HG03139 (cell line): ENCODE measurements at regions not wholly inside any gene's neighbourhood (a gene's known extent, or its start where the extent isn't known, plus 50 kb on each side); places are given as distances from the start of the nearest gene placed in this dataset.

Experiments used
- ATAC-seq: cut with Tn5 transposase; IDR thresholded peaks from one replicate; pipeline ENCODE4 v1.9.1; 2021; ENCODE audit not compliant: unreplicated experiment

DNA sequence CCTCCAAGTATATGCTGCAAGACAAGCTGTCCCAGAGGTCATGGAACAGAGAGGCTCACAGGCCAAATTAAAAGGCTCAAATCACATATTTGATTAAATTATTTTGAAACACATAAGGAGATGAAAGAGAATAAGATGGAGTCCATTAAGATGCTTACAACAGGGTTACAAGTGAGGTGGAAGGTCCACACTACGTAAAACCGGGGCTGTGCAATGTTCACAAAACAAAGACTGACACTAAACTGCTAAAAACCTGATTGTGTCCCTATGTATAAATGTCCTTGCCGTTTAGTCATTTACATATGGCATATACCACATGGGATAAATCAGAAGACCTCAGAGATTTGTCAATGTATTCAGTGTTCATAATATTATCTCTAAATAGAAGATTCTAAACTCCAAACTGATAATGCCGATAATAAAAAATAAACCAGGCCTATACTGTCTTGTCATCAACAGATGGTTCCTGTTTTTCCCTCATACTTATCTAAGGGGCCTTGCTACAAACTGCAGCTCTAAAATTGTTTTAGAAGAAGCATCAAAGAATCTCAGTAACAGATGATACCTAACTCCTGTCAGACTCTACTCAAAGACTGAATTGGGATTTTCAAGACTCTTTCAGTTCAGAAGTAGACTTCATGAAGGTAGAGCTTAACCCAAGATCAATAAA is 51.8 kb upstream of the RIPOR2 start:
- ATAC-seq = no peak

DNA sequence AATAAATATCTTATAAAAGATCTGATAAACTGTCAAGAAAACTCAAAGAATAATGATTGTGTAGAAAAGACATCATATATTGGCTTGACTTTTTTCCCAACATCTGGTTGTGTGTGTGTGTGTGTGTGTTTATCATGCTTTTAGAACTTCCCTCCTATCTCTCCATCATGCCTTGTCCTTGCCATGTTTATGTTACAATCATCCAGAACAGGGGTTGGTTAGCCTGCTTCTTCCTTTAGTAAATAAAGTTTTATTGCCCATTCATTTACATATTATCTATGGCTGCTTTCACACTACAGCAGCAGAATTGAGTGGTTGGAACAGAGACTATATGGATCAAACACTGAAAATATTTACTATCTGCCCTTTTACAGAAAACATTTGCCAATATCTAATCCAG is 52.8 kb upstream of the RIPOR2 start:
- no peak for ATAC-seq

DNA sequence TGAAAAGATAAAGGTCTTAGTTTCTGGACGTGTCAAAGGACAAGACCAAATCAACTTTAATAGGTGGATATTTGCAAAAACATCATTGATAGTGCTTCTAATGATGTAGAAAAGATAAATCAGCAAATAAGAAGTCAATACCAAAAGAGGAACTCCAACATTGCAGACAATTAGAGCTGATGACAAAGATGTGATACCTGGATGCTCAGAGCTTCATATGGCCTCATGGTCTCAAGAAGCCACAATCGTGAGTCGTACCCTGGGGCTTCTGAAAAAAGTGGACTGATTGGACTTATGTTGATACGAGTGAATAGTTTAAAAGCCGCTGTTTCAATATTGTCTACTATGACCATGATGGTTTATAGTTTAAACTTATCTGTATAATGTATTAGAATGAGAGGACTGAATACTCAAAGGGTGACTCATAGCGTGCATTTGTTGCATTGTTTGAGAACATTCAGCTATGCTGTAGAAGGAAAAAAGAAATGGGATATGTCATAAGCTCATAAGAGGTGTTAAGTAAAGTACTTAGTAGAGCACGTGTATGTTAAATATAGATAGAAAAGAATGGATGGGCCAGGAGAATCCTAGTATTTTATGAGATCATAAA is 54.6 kb upstream of the RIPOR2 start:
- ATAC-seq = no peak

DNA sequence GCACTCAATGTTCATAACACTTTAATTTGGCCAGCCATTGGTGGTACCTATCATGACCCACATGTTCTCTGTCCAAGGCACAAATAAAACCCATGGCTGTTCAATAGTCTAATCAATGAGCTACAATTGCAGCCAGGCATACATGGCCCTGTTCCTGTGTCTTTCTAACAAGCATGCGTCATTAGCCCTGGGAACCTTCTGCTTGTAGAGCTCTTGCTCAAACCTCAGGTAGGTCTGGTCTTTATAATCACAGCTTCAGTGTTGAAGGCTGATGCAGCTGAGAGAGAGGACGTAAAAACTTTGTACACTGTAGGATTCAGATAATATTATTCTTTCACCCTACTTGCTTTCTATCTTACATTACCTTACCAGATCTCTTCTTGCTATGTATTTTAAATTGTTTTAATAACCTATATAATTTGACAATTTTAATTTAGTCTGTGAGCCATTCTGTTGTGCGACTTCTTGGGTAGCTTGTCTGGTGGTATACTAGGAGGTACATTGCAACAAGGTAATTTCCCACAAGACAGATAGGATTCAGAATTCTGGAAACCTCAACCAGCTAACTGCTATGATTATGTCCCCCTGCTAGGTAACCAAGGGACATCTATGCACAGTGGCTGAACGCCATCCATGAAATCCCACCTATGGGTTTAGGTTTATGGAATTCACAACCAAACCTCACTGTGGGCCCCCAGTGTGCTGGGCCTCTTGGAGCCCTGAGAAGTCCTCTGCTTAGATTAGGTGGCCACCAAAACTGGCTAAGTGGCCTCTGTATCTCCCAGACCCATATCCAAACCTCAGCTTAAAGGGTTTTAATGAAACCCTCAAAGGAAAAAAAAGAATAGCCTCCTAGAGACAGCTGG is 55.4 kb upstream of the RIPOR2 start:
- ATAC-seq = no peak

DNA sequence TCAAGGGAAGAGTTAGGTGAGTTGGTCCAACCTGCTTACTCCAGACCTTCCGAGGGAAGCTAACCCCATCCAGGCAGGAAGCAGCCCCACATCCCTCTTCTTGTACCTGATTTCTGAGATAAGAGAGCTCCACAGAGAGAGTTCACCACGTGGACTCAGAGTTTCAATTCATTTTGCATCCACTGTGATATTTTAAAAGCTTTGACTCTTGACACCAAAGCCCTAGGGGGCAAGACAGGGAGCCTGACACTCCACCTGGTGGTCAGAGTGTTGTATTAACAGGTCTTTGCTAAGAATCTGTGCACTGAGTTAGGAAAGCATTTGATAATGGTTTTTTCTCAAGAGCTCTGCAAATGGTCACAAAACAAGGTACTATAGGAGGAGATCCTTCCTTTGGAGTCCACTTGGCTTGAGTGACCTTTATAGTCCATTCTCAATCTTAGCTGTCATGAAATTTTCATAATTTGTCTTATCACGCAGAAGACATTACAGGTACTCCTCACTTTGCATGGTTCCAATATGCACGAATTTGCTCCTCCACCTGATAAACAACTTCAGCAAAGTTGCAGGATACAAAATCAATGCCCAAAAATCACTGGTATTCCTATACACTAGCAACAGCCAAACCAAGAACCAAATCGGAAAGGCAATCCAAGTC is 56.2 kb upstream of the RIPOR2 start:
- ATAC-seq = peak; percentile 87

DNA sequence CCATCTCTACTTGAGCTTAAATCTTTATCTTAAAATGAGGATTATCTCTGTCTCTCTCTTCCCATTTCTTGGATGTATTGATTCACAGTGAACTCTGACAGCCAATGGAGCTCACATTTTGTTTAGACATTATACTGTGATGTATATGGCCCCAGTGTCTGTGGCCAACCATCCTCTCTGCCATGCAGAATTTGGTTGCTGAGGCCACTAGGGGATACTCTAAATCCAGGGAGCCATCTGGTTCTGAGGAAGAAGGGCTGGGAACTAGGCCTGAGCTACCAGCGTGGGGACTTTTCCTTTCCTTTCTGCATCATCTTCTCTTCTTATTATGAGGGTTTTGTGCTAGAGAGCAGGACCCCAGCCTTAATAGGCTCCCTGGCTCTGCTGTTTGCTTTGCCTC is 59.1 kb upstream of the RIPOR2 start:
- no peak for ATAC-seq

DNA sequence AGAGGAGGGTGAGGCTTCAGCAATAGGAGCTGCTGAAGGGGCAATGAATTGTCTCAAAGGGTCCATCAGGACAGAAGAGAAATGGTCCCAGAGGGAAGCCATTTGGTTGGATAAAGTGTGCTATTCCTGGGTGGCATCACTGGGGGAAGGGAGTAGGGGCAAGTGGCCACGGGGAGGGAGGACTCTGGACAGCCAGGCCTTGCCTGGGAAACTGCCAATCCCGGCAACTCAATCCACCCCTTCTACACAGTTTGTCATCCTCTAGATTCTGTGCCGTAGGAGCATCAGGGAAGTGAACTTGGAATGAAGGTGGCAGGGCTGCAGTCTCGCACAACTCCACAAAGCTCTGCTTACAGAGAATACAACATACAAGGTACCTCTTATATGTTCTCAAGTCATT is 59.5 kb upstream of the RIPOR2 start:
- ATAC-seq = no peak

DNA sequence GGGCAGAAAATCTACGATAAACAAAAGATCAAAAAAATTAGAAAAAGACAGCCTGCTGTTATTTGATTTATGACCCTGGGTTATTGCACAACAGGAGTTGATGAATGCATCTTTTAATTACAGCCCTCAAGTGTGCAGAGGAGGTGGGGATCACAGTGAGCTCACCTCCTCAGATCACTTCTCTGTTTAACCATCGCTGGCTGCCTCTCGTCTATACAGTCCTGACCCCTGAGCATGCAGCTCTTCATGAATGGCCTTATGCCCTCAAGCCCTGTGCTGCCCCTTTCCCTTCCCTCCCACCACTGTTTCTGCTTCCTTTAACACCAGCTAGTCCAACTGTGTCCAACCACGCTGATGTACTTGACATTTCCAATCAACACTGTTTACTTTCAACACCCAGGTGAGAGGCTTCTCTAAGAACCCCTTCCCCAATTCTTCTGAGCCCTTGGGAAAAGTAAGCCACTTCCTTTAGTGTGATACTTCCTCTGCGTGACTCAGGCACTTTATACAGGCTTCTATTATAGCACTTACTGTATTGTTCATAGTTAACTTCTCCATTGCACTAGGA is 60.6 kb upstream of the RIPOR2 start:
- no peak for ATAC-seq

DNA sequence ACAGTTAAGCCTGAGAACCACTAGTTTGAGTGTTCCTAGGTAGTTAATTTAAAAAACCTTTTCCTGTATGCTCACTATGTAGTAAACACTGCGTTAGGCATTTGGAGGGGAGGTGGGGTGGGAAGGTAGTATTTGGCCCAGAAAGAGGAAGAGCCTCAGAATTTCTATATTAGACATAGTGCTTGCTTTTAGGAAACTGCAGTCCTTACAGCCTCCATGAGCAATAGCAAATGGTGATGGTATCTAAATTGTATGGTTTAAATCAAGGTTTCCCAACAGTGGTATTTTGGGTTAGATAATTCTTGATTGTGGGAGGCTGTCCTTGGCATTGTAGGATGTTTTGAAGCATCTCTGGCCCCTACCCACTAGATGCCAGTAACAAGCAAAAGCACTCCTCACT is 61.5 kb upstream of the RIPOR2 start:
- ATAC-seq = no peak

DNA sequence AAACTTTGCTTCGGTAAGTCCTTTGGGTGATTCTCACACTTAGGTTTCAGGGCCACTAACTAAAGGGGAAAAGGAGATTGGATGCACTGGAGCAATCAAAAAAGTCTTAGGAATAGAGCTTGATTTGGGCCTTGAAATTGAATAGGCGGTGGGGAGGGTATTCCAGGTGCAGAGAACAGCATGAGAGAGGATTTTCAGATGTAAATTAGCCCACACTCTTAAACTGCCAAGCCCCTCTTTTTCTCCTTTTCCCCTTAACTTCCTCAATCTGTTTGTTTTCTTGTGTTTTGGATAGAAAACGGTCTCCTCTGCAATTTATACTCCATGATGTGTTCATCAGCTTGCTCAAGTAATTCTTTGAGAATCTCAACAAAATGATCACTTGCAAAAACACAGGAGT is 62.1 kb upstream of the RIPOR2 start:
- ATAC-seq = no peak

DNA sequence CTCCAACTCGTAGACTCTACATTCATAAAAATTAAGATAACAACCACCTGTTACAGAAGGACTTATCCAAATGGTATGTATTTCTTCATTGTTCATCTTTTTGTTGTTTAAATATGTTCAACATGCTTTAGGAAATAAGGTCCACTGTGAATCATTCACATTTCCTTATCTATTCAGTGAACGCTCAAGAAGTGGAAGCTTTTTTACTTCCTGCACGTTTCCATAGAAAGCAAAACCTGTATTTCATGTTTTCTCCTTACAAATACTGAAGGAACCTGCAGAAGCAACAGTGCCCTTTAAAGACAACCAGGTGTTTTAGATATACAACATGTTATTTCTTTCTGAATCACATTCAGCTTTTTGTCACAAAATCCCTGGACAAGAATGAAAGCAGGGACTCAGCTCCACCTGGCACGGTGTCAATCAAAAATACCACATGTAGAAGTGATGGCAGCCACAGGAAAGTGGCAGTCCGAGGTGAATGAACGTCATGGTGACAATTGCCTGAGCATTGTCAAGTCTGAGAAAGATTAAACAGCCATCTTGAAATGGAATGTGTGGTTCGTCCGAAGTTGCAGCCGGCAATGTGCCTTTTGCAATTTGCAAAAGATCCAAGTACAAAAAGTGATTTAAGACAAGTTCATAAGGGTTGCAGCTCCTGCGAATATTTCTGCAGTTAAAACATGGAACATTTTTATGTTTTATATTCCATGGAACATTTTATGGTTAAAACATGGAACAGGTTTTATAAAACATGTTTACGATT is 66.7 kb upstream of the RIPOR2 start:
- no peak for ATAC-seq

DNA sequence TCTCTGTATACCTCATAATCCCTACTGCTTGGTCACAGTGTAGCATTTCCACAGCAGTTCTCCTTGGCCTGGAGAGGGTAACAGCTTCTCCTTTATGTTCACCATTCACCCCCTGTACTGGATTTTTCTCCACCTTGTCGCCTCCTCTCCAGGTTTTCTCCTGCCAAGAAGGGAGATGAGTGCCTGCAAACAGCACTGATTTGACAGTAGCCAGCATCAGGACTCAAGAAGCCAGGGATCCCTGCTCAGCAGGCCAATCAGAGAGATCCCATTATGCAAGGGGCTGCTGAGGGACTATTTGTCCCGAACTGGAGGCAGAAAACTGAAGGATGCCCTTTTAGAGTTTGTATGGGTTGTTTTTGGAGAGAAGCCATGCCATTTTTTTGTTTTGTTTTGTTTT is 68.6 kb upstream of the RIPOR2 start:
- no peak for ATAC-seq

DNA sequence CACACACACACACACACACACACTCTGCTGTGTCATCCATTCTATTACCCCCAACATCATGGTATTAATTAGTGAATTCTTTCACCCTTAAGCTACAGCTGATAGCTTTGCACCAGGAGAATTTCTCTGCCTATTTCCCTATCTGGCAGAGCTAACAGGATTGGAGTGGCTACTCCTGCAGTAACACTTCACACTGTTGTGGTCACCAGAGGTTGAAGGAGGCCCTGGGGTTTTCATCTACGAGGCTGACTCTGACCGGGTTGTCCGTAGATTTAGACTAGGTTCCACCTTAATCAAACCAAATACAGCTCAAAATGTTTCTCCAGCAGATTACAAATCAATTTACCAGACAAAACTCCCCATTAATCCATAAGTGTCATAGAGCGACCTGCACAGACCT is 69.2 kb upstream of the RIPOR2 start:
- ATAC-seq = no peak

DNA sequence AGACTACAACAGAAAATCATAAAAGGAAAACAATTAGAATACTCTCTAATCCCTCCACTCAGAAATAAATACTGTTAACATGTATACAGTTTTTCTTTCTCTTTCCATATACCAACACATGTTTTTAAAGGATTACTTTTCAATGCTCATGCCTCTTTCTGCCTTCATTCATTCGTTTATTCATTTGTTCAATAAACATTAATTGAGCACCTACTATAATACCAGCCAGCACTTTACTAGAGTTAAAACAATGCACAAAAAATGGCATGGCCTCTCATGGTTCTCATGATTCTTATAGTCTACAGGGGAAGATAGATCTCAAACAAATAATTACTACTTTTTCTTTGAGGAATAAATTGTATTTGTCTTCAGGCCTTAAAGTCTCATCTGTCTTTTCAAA is 70.3 kb upstream of the RIPOR2 start:
- ATAC-seq = no peak

DNA sequence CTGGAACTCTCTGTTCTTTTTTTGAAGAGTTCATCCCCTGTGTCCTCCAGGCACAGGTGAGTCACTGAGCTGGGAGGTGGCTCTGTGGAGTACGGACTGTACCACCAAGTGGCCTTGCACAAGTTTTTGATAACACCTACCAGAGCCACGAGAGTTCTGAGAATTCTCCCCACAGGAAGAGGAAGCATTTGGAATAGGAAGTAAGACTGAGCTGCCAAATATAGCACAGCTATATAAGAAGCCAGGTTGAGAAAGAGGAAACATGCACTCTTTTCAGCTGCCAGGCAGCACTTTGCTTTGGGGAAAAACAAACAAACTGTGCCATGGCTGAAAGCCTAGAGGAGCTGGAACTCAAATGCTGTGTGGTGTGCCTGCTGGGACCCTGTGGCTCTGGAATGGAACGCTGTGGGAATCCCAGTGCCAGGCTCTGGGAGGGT is 70.8 kb upstream of the RIPOR2 start:
- no peak for ATAC-seq

DNA sequence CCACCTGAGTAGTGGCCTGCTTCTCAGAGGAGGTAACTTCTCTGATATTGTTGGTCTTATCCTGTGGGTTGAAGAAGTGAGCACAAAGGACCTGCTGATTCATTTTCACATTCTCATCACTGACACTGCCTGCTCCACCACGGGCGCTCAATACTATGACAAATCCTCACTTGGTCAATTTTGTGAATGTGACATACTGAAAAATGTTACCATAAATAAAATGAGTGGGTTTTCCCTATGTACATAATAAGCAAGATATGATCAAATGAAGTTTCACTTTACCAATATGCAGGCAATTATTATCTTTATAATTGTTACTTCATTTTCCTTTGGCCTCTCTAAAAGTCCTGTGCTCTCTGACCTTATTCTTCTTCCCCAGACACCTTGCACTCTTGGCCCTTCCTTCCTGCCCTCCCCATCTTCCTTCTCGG is 71.5 kb upstream of the RIPOR2 start:
- peak; percentile 56 for ATAC-seq

DNA sequence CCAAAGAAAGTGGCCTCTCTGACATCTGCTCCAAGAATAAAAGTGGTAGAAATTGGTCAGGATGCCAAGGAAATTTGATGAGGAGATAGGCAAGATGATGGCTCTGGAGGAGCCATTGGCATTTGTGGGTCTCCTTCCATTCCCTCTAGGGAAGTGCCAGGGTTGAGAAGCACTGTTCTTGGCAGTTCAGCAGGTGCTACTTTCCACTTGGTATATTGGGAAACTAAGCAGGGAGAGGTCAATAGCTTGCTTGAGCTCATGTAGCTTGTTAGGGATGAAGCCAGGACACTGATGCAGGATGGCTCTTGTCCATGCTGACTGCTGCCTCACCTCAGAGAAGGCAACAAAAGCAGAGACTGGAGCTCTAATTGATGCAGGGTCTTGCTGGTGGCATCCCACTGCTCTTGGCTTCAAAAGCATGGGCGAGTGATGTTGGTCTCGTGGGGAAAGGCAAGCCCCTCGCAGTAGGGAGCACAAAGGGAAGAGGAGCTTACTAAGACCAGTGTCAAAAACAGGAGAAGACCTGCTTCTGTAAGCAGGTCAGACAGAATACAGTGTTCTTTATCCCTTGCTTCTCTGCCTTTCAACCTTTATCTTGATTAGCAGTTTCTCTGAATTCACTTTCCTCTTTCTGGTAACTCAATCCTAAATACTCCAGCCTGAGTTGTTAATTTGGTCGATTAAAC is 73.1 kb upstream of the RIPOR2 start:
- no peak for ATAC-seq

DNA sequence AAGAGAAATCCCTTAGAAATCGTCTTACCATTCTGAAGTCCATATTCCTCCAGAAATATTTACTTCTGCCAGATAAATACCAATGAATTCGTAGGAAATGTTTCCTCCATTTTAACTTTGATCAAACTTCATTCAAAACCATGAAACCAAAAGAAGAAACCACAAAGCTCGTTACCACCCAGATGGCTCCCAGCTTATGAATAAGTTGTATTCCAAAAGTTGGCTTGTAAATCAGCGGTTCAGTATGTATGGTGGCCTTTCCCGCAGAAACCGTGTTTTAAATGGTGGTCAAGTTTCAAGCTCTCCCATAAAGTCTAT is 73.6 kb upstream of the RIPOR2 start:
- ATAC-seq = no peak

DNA sequence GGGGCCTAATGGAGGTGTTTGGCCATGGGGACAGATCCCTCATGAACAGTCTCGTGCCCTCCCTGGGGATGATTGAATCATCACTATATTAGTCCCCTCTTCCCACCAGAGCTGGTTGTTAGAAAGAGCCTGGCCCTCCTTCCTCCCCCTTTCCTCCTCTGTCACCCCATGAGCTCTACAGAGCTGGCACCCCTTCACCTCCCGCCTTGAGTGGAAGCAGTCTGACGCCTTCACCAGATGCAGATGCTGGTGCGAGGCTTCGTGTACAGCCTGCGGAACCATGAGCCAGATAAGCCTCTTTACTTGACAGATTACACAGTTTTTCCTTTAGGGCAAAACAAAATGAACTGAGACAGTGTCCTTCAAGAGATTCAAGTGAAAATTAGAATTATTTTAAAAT is 74.4 kb upstream of the RIPOR2 start:
- no peak for ATAC-seq
